ENCODE measurements at regions not wholly inside any gene's neighbourhood (a gene's known extent, or its start where the extent isn't known, plus 50 kb on each side); places are given as distances from the start of the nearest gene placed in this dataset.

DNA sequence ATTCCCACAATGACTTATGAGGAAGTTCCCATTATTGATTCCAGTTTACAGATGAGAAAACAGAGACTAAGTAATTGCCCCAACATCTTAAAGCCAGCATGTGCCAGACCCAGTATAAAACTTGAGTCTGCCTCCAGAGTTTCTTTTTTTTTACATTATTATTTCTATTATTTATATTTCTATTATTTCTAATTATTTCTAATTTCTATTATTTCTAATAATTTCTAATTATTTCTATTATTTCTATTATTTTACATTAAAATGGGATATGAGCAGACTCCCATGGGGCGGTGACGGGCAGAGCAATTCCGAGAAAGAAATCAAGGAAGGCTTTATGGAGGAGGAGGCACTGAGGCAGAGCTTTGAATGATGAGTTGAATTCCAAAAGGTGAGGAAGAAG is 54.4 kb upstream of the BDKRB2 start:
- ATAC-seq (ENCODE audit: low read depth) (no peak), DNase-seq (ENCODE audit: low spot score) (no peak)
- no peaks in the 10 kb centered on the region for H3K27me3 ChIP-seq (ENCODE audit: insufficient read depth, poor library complexity, severe bottlenecking)
- no peak for TF ChIP-seq CTCF (IDR thresholded peaks at IDR 0.05; ENCODE audit: poor library complexity, severe bottlenecking)
- H3K4me1 ChIP-seq (ENCODE audit: insufficient read depth, poor library complexity, severe bottlenecking): peaks cover 5% of the 10 kb centered on the region
- H3K9me3 ChIP-seq (ENCODE audit: severe bottlenecking): no peaks in the 10 kb centered on the region
- H3K36me3 ChIP-seq (ENCODE audit: low read depth): no peaks in the 10 kb centered on the region
- no peak overlapping the region for H3K27ac ChIP-seq (ENCODE audit: poor library complexity, severe bottlenecking)
- no peak overlapping the region for H3K4me3 ChIP-seq (ENCODE audit: severe bottlenecking)

DNA sequence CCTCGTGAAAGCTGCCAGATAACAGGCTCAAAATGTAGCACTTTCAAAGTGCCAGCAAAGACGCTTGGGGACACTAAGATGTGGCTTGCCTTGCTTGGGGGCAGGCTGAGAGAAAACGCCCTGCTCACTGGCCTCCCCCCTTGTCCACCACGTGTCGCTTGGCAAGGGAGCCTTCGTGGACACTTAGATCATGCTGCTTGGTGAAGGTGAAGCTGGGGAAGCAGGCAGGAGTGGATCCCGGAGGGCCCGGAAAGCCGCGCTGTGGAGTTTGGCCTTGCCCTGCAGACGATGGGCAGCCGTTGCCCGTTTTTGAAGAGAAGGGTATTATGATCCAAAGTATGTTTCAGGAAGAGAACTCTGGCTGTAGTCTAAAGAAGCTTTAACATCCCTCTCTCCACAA is 53.4 kb upstream of the BDKRB2 start:
- H3K27me3 ChIP-seq (ENCODE audit: insufficient read depth, poor library complexity, severe bottlenecking): no peaks in the 10 kb centered on the region
- no peak for TF ChIP-seq CTCF (IDR thresholded peaks at IDR 0.05; ENCODE audit: poor library complexity, severe bottlenecking)
- no peaks in the 10 kb centered on the region for H3K4me1 ChIP-seq (ENCODE audit: insufficient read depth, poor library complexity, severe bottlenecking)
- no peaks in the 10 kb centered on the region for H3K9me3 ChIP-seq (ENCODE audit: severe bottlenecking)
- no peak overlapping the region for H3K27ac ChIP-seq (ENCODE audit: poor library complexity, severe bottlenecking)
- ATAC-seq (ENCODE audit: low read depth): no peak
- no peaks in the 10 kb centered on the region for H3K36me3 ChIP-seq (ENCODE audit: low read depth)
- H3K4me3 ChIP-seq (ENCODE audit: severe bottlenecking): no peak overlapping the region
- no peak for DNase-seq (ENCODE audit: low spot score)

- no peaks in the 10 kb centered on the region for H3K27me3 ChIP-seq (ENCODE audit: insufficient read depth, poor library complexity, severe bottlenecking)
- no peak overlapping the region for H3K27ac ChIP-seq (ENCODE audit: poor library complexity, severe bottlenecking)
- no peak overlapping the region for H3K4me3 ChIP-seq (ENCODE audit: severe bottlenecking)
- H3K36me3 ChIP-seq (ENCODE audit: low read depth): no peaks in the 10 kb centered on the region
- TF ChIP-seq CTCF (IDR thresholded peaks at IDR 0.05; ENCODE audit: poor library complexity, severe bottlenecking): no peak
- no peaks in the 10 kb centered on the region for H3K9me3 ChIP-seq (ENCODE audit: severe bottlenecking)
- H3K4me1 ChIP-seq (ENCODE audit: insufficient read depth, poor library complexity, severe bottlenecking): no peaks in the 10 kb centered on the region
- DNase-seq (ENCODE audit: low spot score): no peak
- ATAC-seq (ENCODE audit: low read depth): no peak
Observed at GRCh38 chr14:96153003-96153402, 51.6 kb upstream of the BDKRB2 start.
